Mesenchymal stem cell (in vitro differentiated cells and primary cell): ENCODE measurements at regions not wholly inside any gene's neighbourhood (a gene's known extent, or its start where the extent isn't known, plus 50 kb on each side); places are given as distances from the start of the nearest gene placed in this dataset.

Experiments
- DNase-seq: peaks from one replicate; pipeline ENCODE4 v3.0.0-alpha.2; 2013
- H2AFZ ChIP-seq: one replicate; pipeline ENCODE4 v1.6.1; 2013; ENCODE audit warnings: low read depth, mild to moderate bottlenecking, control low read depth, inconsistent platforms, low read length, moderate library complexity
- H2AK5ac ChIP-seq: 2 replicates; pipeline ENCODE4 v1.6.1; 2013; ENCODE audit warnings: low read length, moderate library complexity, mild to moderate bottlenecking, inconsistent platforms; ENCODE audit not compliant: severe bottlenecking
- H2BK120ac ChIP-seq: one replicate; pipeline ENCODE4 v1.6.1; 2013; ENCODE audit warnings: low read depth, mild to moderate bottlenecking, inconsistent platforms, low read length, moderate library complexity
- H2BK12ac ChIP-seq, 2 experiments: one replicate each; pipeline ENCODE4 v1.6.1; 2013; ENCODE audit warnings: inconsistent platforms in 2 of 2, low read length in 2 of 2, mild to moderate bottlenecking in 2 of 2, moderate library complexity in 2 of 2, control low read depth in 1 of 2
- H2BK15ac ChIP-seq: one replicate; pipeline ENCODE4 v1.6.1; 2013; ENCODE audit warnings: mild to moderate bottlenecking, low read depth, inconsistent platforms; ENCODE audit not compliant: poor library complexity, severe bottlenecking
- H2BK5ac ChIP-seq: 2 replicates; pipeline ENCODE4 v1.6.1; 2013; ENCODE audit warnings: low read depth, mild to moderate bottlenecking, low read length, control low read depth, inconsistent platforms; ENCODE audit not compliant: poor library complexity, severe bottlenecking
- H3K14ac ChIP-seq, 2 experiments: one replicate each; pipeline ENCODE4 v1.6.1; 2013; ENCODE audit warnings: inconsistent platforms in 2 of 2, low read length in 2 of 2, control low read depth in 1 of 2, mild to moderate bottlenecking in 1 of 2, moderate library complexity in 1 of 2
- H3K18ac ChIP-seq, 2 experiments: one replicate each; pipeline ENCODE4 v1.6.1; 2013; ENCODE audit warnings: inconsistent platforms in 2 of 2, low read length in 2 of 2, control low read depth in 1 of 2, low read depth in 1 of 2, mild to moderate bottlenecking in 1 of 2
- H3K23ac ChIP-seq, 2 experiments: one replicate each; pipeline ENCODE4 v1.6.1; 2013; ENCODE audit warnings: inconsistent platforms in 2 of 2, low read length in 2 of 2, mild to moderate bottlenecking in 2 of 2, moderate library complexity in 2 of 2, control low read depth in 1 of 2
- H3K27ac ChIP-seq: 2 replicates; pipeline ENCODE4 v1.5.1; 2013; ENCODE audit warnings: mild to moderate bottlenecking, moderate library complexity, low read length, control low read depth, inconsistent platforms; ENCODE audit not compliant: poor library complexity, severe bottlenecking
- H3K27me3 ChIP-seq, 2 experiments: 2 replicates each; pipeline versions ENCODE4 v1.6.1 to v1.7.0; 2013; ENCODE audit warnings: low read length in 2 of 2, mild to moderate bottlenecking in 2 of 2, moderate library complexity in 2 of 2, control low read depth in 1 of 2, inconsistent platforms in 1 of 2; ENCODE audit not compliant: control insufficient read depth in 1 of 2, insufficient read depth in 1 of 2
- H3K36me3 ChIP-seq, 2 experiments: 2 replicates each; pipeline versions ENCODE4 v1.6.1 to v1.7.0; 2013; ENCODE audit warnings: low read length in 2 of 2, control low read depth in 1 of 2, inconsistent platforms in 1 of 2, low read depth in 1 of 2, mild to moderate bottlenecking in 1 of 2; ENCODE audit not compliant: insufficient read depth in 2 of 2, control insufficient read depth in 1 of 2
- H3K4ac ChIP-seq, 2 experiments: one replicate each; pipeline ENCODE4 v1.6.1; 2013; ENCODE audit warnings: inconsistent platforms in 2 of 2, low read length in 2 of 2, mild to moderate bottlenecking in 2 of 2, moderate library complexity in 2 of 2, control low read depth in 1 of 2, low read depth in 1 of 2
- H3K4me1 ChIP-seq: 2 replicates; pipeline ENCODE4 v1.6.1; 2013; ENCODE audit warnings: low read depth, low read length, control low read depth; ENCODE audit not compliant: control insufficient read depth, insufficient read depth
- H3K4me2 ChIP-seq: 2 replicates; pipeline ENCODE4 v1.6.1; 2013; ENCODE audit warnings: low read length, mild to moderate bottlenecking, inconsistent platforms; ENCODE audit not compliant: poor library complexity, severe bottlenecking
- H3K4me3 ChIP-seq, 2 experiments: 2 replicates each; pipeline versions ENCODE4 v1.5.1 to v1.7.0; 2013; ENCODE audit warnings: low read length in 2 of 2, mild to moderate bottlenecking in 2 of 2, control low read depth in 1 of 2, low read depth in 1 of 2; ENCODE audit not compliant: insufficient read depth in 1 of 2
- H3K79me1 ChIP-seq: replicated peaks from 2 replicates; pipeline ENCODE4 v1.6.1; 2013; ENCODE audit warnings: mild to moderate bottlenecking, control low read depth, low read length, inconsistent platforms; ENCODE audit not compliant: poor library complexity, severe bottlenecking
- H3K9ac ChIP-seq: 2 replicates; pipeline ENCODE4 v1.7.0; 2013; ENCODE audit warnings: mild to moderate bottlenecking, low read length, moderate library complexity
- H3K9me3 ChIP-seq: 2 replicates; pipeline ENCODE4 v1.7.0; 2013; ENCODE audit warnings: mild to moderate bottlenecking, low read length; ENCODE audit not compliant: control insufficient read depth
- H4K8ac ChIP-seq: one replicate; pipeline ENCODE4 v1.6.1; 2013; ENCODE audit warnings: inconsistent platforms, mild to moderate bottlenecking, low read length, moderate library complexity
- H4K91ac ChIP-seq: one replicate; pipeline ENCODE4 v1.6.1; 2013; ENCODE audit warnings: mild to moderate bottlenecking, low read length, inconsistent platforms
- WGBS: methylation state at CpG from one replicate; pipeline ENCODE4 v1.1.7; 2013; ENCODE audit warnings: mixed read lengths; 5-methylcytosine and 5-hydroxymethylcytosine counted together

DNA sequence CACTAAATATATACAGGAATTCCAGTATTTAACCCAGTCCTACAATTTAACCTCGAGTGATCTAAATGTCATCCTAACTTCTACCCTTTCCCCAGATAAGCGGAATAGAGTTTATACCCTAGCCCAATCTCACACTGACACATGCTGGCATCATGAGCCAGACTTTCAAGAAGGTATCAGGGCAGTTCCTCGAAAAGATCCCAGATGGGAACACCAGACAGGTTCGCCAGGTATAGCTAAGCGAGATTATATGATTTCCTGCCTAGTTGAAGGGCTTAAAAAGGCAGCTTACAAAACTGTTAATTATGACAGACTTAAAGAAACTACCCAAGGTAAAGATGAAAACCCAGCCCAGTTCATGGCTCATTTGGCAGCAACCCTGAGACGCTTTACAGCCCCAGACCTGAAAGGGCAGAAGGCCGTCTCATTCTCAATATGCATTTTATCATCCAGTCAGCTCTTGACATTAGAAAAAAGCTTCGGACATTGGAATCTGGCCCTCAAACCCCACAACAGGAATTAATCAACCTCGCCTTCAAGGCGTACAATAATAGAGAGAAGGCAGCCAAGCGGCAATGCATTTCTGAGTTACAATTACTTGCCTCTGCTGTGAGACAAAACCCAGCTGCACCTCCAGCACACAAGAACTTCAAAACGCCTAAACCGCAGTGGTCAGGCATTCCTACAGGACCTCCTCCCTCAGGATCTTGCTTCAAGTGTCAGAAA is 668.2 kb upstream of the PKDCC start:
- Histone ChIP-seq H3K27ac (no peak overlapping the region), H3K14ac (no peak overlapping the region), H3K9ac (no peak overlapping the region), H2BK15ac (no peak overlapping the region), H3K36me3 (no peaks in the 10 kb centered on the region), H3K4me2 (no peak overlapping the region), H2BK5ac (no peak overlapping the region), H3K23ac (no peak overlapping the region), H3K9me3 (no peaks in the 10 kb centered on the region), H2BK120ac (no peak overlapping the region), H3K18ac (no peak overlapping the region), H2AK5ac (no peak overlapping the region), H2AFZ (no peak overlapping the region), H4K8ac (no peak overlapping the region), H4K91ac (no peak overlapping the region), H3K4me1 (no peaks in the 10 kb centered on the region), H3K4me3 (no peak overlapping the region), H2BK12ac (no peak overlapping the region), H3K4ac (no peak overlapping the region), H3K79me1 (no peaks in the 10 kb centered on the region), H3K27me3 (no peaks in the 10 kb centered on the region)
- no peak for DNase-seq
- 79% methylated on average over 13 of the region's 13 CpGs for WGBS

- Histone ChIP-seq H3K9ac (no peak overlapping the region), H4K8ac (no peak overlapping the region), H3K9me3 (no peaks in the 10 kb centered on the region), H3K4me1 (no peaks in the 10 kb centered on the region), H3K27me3 (no peaks in the 10 kb centered on the region), H3K4ac (no peak overlapping the region), H3K4me3 (no peak overlapping the region), H2BK12ac (no peak overlapping the region), H2AK5ac (no peak overlapping the region), H2BK15ac (no peak overlapping the region), H2BK120ac (no peak overlapping the region), H3K4me2 (no peak overlapping the region), H3K27ac (no peak overlapping the region), H3K79me1 (no peaks in the 10 kb centered on the region), H3K18ac (no peak overlapping the region), H3K23ac (no peak overlapping the region), H4K91ac (no peak overlapping the region), H2BK5ac (no peak overlapping the region), H3K36me3 (no peaks in the 10 kb centered on the region), H2AFZ (no peak overlapping the region), H3K14ac (no peak overlapping the region)
- WGBS, result 64% methylated on average over 3 of the region's 3 CpGs
- no peak for DNase-seq
These were observed 666.1 kb upstream of the PKDCC start for GRCh38 chr2:41381701-41382100.

DNA sequence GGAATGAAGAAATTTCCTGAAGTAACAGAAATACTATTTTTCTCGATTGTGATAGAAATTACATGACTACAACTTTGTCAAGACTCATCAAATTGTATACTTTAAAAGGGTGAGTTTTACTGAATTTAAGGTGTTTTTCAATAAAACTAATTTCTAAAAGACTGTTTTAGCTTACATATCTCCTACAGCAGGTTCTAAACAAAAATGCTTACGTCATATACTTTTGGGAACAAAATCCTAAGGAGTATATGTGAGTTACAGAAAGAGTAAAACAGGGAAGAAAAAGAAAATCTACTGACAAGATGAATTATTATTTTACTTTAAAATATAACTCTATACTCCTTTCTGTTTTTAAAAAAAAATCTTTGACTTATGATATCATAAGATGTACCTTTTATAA is 660.3 kb upstream of the PKDCC start:
- Histone ChIP-seq H4K8ac (no peak overlapping the region), H3K9ac (no peak overlapping the region), H2BK12ac (no peak overlapping the region), H3K27ac (no peak overlapping the region), H3K23ac (no peak overlapping the region), H3K36me3 (no peaks in the 10 kb centered on the region), H3K4ac (no peak overlapping the region), H4K91ac (no peak overlapping the region), H3K27me3 (no peaks in the 10 kb centered on the region), H3K4me2 (no peak overlapping the region), H3K4me1 (no peaks in the 10 kb centered on the region), H3K4me3 (no peak overlapping the region), H3K18ac (no peak overlapping the region), H3K79me1 (no peaks in the 10 kb centered on the region), H2AFZ (no peak overlapping the region), H3K9me3 (no peaks in the 10 kb centered on the region), H2AK5ac (no peak overlapping the region), H2BK15ac (no peak overlapping the region), H3K14ac (no peak overlapping the region), H2BK120ac (no peak overlapping the region), H2BK5ac (no peak overlapping the region)
- no CpG with 5 or more reads among the region's 2 CpGs for WGBS
- no peak for DNase-seq

- no peaks in the 10 kb centered on the region for H3K36me3 ChIP-seq
- no peaks in the 10 kb centered on the region for H3K79me1 ChIP-seq
- H3K27ac ChIP-seq, result no peak overlapping the region
- no peak overlapping the region for H3K4me2 ChIP-seq
- H3K9me3 ChIP-seq, result no peaks in the 10 kb centered on the region
- no peaks in the 10 kb centered on the region for H3K27me3 ChIP-seq
- no peak overlapping the region for H2BK15ac ChIP-seq
- no peak overlapping the region for H2AFZ ChIP-seq
- H3K9ac ChIP-seq, result no peak overlapping the region
- no peak overlapping the region for H3K4me3 ChIP-seq
- no peak overlapping the region for H3K23ac ChIP-seq
- no peak overlapping the region for H4K8ac ChIP-seq
- H2AK5ac ChIP-seq, result no peak overlapping the region
- H2BK120ac ChIP-seq, result no peak overlapping the region
- H3K4ac ChIP-seq, result no peak overlapping the region
- no peak overlapping the region for H4K91ac ChIP-seq
- no peak overlapping the region for H3K18ac ChIP-seq
- no peak for DNase-seq
- H3K4me1 ChIP-seq, result no peaks in the 10 kb centered on the region
- no peak overlapping the region for H3K14ac ChIP-seq
- WGBS, result 67% methylated on average over 1 of the region's 1 CpG
- no peak overlapping the region for H2BK12ac ChIP-seq
- H2BK5ac ChIP-seq, result no peak overlapping the region
These were observed 654.2 kb upstream of the PKDCC start for GRCh38 chr2:41393621-41394020.
